GM23248 (cell line): ENCODE measurements at regions not wholly inside any gene's neighbourhood (a gene's known extent, or its start where the extent isn't known, plus 50 kb on each side); places are given as distances from the start of the nearest gene placed in this dataset.
A peak's percentile ranks its signal among the peaks of the same experiment; 100 is the strongest.

Experiments
- DNase-seq: peaks from one replicate; pipeline ENCODE4 v3.0.0-alpha.2; 2015
- H2AFZ ChIP-seq: fragments of 200-600 bp; sonication (generic); 2 replicates; pipeline ENCODE4 v1.6.1; 2016; ENCODE audit warnings: antibody characterized with exemption
- H3F3A ChIP-seq: fragments of 200-600 bp; sonication (generic); 2 replicates; pipeline ENCODE4 v1.6.1; 2016; ENCODE audit warnings: mild to moderate bottlenecking, antibody characterized with exemption, mixed run types; ENCODE audit not compliant: insufficient read depth
- H3K27ac ChIP-seq: fragments of 200-600 bp; sonication (generic); 2 replicates; pipeline ENCODE4 v1.5.1; 2016; ENCODE audit warnings: mild to moderate bottlenecking
- H3K27me3 ChIP-seq: fragments of 200-600 bp; sonication (generic); replicated peaks from 2 replicates; pipeline ENCODE4 v1.6.1; 2016; ENCODE audit warnings: mild to moderate bottlenecking; ENCODE audit not compliant: insufficient read depth
- H3K36me3 ChIP-seq: fragments of 200-600 bp; sonication (generic); 2 replicates; pipeline ENCODE4 v1.6.1; 2016; ENCODE audit warnings: low read depth, mild to moderate bottlenecking
- H3K4me1 ChIP-seq: fragments of 200-600 bp; sonication (generic); 2 replicates; pipeline ENCODE4 v1.6.1; 2016; ENCODE audit warnings: mild to moderate bottlenecking; ENCODE audit not compliant: insufficient read depth
- H3K4me2 ChIP-seq: fragments of 200-600 bp; sonication (generic); one replicate; pipeline ENCODE4 v1.6.1; 2016; ENCODE audit warnings: mild to moderate bottlenecking; ENCODE audit not compliant: unreplicated experiment
- H3K4me3 ChIP-seq: fragments of 200-600 bp; sonication (generic); 2 replicates; pipeline ENCODE4 v1.5.1; 2016; ENCODE audit warnings: mild to moderate bottlenecking
- H3K79me2 ChIP-seq: fragments of 200-600 bp; sonication (generic); 2 replicates; pipeline ENCODE4 v1.6.1; 2016; ENCODE audit warnings: mild to moderate bottlenecking; ENCODE audit not compliant: insufficient read depth
- H3K9ac ChIP-seq: fragments of 200-600 bp; sonication (generic); 2 replicates; pipeline ENCODE4 v1.6.1; 2016; ENCODE audit warnings: mild to moderate bottlenecking
- H3K9me2 ChIP-seq: fragments of 200-600 bp; sonication (generic); 2 replicates; pipeline ENCODE4 v1.6.1; 2016; ENCODE audit warnings: mixed run types, mild to moderate bottlenecking, moderate library complexity; ENCODE audit not compliant: insufficient read depth
- H3K9me3 ChIP-seq: fragments of 200-600 bp; sonication (generic); one replicate; pipeline ENCODE4 v1.6.1; 2017; ENCODE audit warnings: low read depth
- H4K20me1 ChIP-seq: fragments of 200-600 bp; sonication (generic); 2 replicates; pipeline ENCODE4 v1.6.0; 2016; ENCODE audit not compliant: insufficient read depth
- EZH2 ChIP-seq: fragments of 200-600 bp; sonication (generic); IDR thresholded peaks from 2 replicates; pipeline ENCODE4 v1.6.1; 2018; ENCODE audit warnings: antibody characterized with exemption, mild to moderate bottlenecking; ENCODE audit not compliant: insufficient read depth, poor library complexity, severe bottlenecking
- EZH2phosphoT487 ChIP-seq: fragments of 200-600 bp; sonication (generic); IDR thresholded peaks from 2 replicates; pipeline ENCODE4 v1.6.1; 2018; ENCODE audit warnings: antibody characterized with exemption, moderate library complexity, mild to moderate bottlenecking, low read depth; ENCODE audit not compliant: insufficient read depth
- WGBS, 2 experiments: methylation state at CpG; one replicate each; pipeline ENCODE4 v1.1.6; 2015 to 2017; ENCODE audit warnings: low lambda C conversion rate in 2 of 2, low coverage in 1 of 2; ENCODE audit errors: missing lambda C conversion rate in 2 of 2; 5-methylcytosine and 5-hydroxymethylcytosine counted together
- in situ Hi-C: fragments of 300-500 bp; cut with MboI; formaldehyde crosslinking; loops from 2 replicates; pipeline ENCODE4 v1.15.0; 2020

DNA sequence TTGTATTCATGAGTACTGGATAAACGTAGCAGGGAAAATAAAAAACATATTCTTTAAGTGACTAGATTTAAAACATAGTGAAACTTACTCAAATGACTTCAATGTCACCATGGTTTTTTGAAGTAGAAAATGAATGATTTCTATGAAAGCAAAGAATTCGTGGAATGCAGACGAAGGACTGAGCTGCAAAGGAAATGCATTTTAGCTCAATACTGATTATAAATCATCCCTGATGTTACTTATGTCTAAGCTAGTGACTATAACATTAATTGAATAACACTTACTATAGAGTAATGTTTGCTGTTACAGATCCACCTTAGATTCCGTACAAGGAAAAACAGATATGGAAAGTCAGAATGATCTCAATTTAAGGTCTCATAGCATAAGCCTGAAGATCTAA lies 1257.7 kb upstream of the CDH2 start:
- no peak for TF ChIP-seq EZH2phosphoT487
- TF ChIP-seq EZH2, result no peak
- Histone ChIP-seq H3K79me2 (no peaks in the 10 kb centered on the region), H3K9me3 (peaks cover 13% of the 10 kb centered on the region), H3F3A (no peaks in the 10 kb centered on the region), H3K4me3 (no peak overlapping the region), H4K20me1 (no peaks in the 10 kb centered on the region), H3K27me3 (no peaks in the 10 kb centered on the region), H3K9ac (no peak overlapping the region), H3K4me2 (no peak overlapping the region), H3K4me1 (no peaks in the 10 kb centered on the region), H3K27ac (no peak overlapping the region), H2AFZ (no peak overlapping the region), H3K9me2 (0 out of 2 replicates have a peak, but pooled peaks cover 3% of the 10 kb centered on the region), H3K36me3 (no peaks in the 10 kb centered on the region)
- in situ Hi-C loops, result no loop called here
- DNase-seq, result no peak
- 47 to 49% methylated on average over 4 of the region's 4 CpGs for WGBS, 2 experiments

GRCh38 chr18:29430416-29430815 lies 1253.5 kb upstream of the CDH2 start:
- Histone ChIP-seq H3K27ac (no peak overlapping the region), H3K27me3 (no peaks in the 10 kb centered on the region), H3K4me3 (no peak overlapping the region), H3K36me3 (no peaks in the 10 kb centered on the region), H3F3A (no peaks in the 10 kb centered on the region), H3K4me1 (no peaks in the 10 kb centered on the region), H3K9ac (no peak overlapping the region), H3K4me2 (no peak overlapping the region), H4K20me1 (no peaks in the 10 kb centered on the region), H3K9me3 (peaks cover 13% of the 10 kb centered on the region), H3K9me2 (no peaks in the 10 kb centered on the region), H2AFZ (no peak overlapping the region), H3K79me2 (no peaks in the 10 kb centered on the region)
- peak; percentile 6 for DNase-seq
- in situ Hi-C loops, result no loop called here
- no peak for TF ChIP-seq EZH2
- no peak for TF ChIP-seq EZH2phosphoT487

- DNase-seq, result peak; percentile 90
- H3K4me2 ChIP-seq, result peak overlapping the region; percentile 29
- no peaks in the 10 kb centered on the region for H3K9me2 ChIP-seq
- in situ Hi-C loops, result no loop called here
- peak overlapping the region; percentile 21 for H3K27ac ChIP-seq
- H3K9ac ChIP-seq, result no peak overlapping the region
- H4K20me1 ChIP-seq, result no peaks in the 10 kb centered on the region
- no peaks in the 10 kb centered on the region for H3K36me3 ChIP-seq
- no peak overlapping the region for H2AFZ ChIP-seq
- peaks cover 13% of the 10 kb centered on the region for H3K4me1 ChIP-seq
- no peaks in the 10 kb centered on the region for H3K79me2 ChIP-seq
- H3K9me3 ChIP-seq, result no peaks in the 10 kb centered on the region
- no peaks in the 10 kb centered on the region for H3F3A ChIP-seq
- H3K4me3 ChIP-seq, result no peak overlapping the region
- no peaks in the 10 kb centered on the region for H3K27me3 ChIP-seq
- TF ChIP-seq EZH2, result no peak
- no peak for TF ChIP-seq EZH2phosphoT487
These were observed 1241.2 kb upstream of the CDH2 start for GRCh38 chr18:29418136-29418535.

GRCh38 chr18:29406996-29407395 lies 1230.1 kb upstream of the CDH2 start:
- no peak for DNase-seq
- Histone ChIP-seq H3K9me2 (no peaks in the 10 kb centered on the region), H3K4me2 (no peak overlapping the region), H3K36me3 (no peaks in the 10 kb centered on the region), H4K20me1 (no peaks in the 10 kb centered on the region), H3K4me1 (no peaks in the 10 kb centered on the region), H3K27me3 (no peaks in the 10 kb centered on the region), H3K4me3 (no peak overlapping the region), H2AFZ (no peak overlapping the region), H3F3A (no peaks in the 10 kb centered on the region), H3K9me3 (no peaks in the 10 kb centered on the region), H3K9ac (no peak overlapping the region), H3K79me2 (no peaks in the 10 kb centered on the region), H3K27ac (no peak overlapping the region)
- TF ChIP-seq EZH2phosphoT487 (no peak), EZH2 (no peak)
- in situ Hi-C loops, result no loop called here
- 37 to 57% methylated on average over 1 of the region's 1 CpG for WGBS, 2 experiments

DNA sequence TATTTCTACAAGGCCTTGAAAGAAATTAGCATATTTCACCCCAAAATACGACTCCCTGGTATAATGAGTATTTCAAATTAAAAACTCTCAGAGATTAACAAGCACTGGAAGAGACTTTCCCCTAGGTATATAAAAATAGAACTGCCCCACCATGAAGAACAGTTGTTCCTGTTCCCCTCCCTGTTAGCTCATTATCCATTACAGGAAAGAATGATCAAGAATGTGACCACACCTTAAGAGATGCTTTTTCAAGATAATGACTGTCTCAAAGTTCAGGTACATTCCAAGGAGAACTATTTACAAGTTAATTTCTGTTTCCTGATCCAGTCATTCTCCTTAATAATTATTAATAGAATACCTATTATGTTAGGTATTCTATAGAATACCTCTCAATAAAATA lies 1220.6 kb upstream of the CDH2 start:
- H3K27me3 ChIP-seq, result no peaks in the 10 kb centered on the region
- no peak for DNase-seq
- H3K36me3 ChIP-seq, result no peaks in the 10 kb centered on the region
- no peak overlapping the region for H3K4me2 ChIP-seq
- H3F3A ChIP-seq, result no peaks in the 10 kb centered on the region
- in situ Hi-C loops, result no loop called here
- H3K9me3 ChIP-seq, result no peaks in the 10 kb centered on the region
- no peaks in the 10 kb centered on the region for H3K9me2 ChIP-seq
- no peak overlapping the region for H3K9ac ChIP-seq
- no peaks in the 10 kb centered on the region for H3K79me2 ChIP-seq
- H4K20me1 ChIP-seq, result no peaks in the 10 kb centered on the region
- H3K4me3 ChIP-seq, result no peak overlapping the region
- 88 to 95% methylated on average over 1 of the region's 1 CpG for WGBS, 2 experiments
- H3K4me1 ChIP-seq, result no peaks in the 10 kb centered on the region
- no peak overlapping the region for H2AFZ ChIP-seq
- H3K27ac ChIP-seq, result no peak overlapping the region
- no peak for TF ChIP-seq EZH2
- TF ChIP-seq EZH2phosphoT487, result no peak
